Endothelial cell of umbilical vein (primary cell): ENCODE measurements at regions not wholly inside any gene's neighbourhood (a gene's known extent, or its start where the extent isn't known, plus 50 kb on each side); places are given as distances from the start of the nearest gene placed in this dataset.

Source experiments
- BruUV-seq: library from RNA; stranded (reverse); fragments of 400-500 nt; replicated peaks from 2 replicates; lab custom pipeline; 2021; lab: Mats Ljungman, UMichigan
- CTCF ChIA-PET: fragments of 300-600, 350-600 bp; sonication (Branson Sonifier 250); formaldehyde crosslinking; loops from one replicate; lab custom pipeline; 2021; ENCODE audit warnings: antibody characterized with exemption, inconsistent platforms; lab: Charles Lee
- POLR2A ChIA-PET: fragments of 300-600, 350-600 bp; sonication (Branson Sonifier 250); formaldehyde crosslinking; loops from one replicate; lab custom pipeline; 2021; ENCODE audit warnings: antibody characterized with exemption, inconsistent platforms; lab: Charles Lee
- DNase-seq: peaks from one replicate; pipeline ENCODE4 v3.0.0-alpha.2; 2011; ENCODE audit warnings: low read depth, low spot score
- FAIRE-seq: peaks from 2 replicates; lab custom pipeline; 2011; peaks lifted over from hg19 to GRCh38; lab: Jason Lieb, UNC
- H2AFZ ChIP-seq: 2 replicates; pipeline ENCODE4 v1.6.0; 2012; ENCODE audit warnings: low read depth, low read length, control low read depth, inconsistent platforms
- H3K27ac ChIP-seq: 2 replicates; pipeline ENCODE4 v1.5.1; 2011; ENCODE audit warnings: low read depth, mild to moderate bottlenecking, control low read depth, low read length, moderate library complexity; ENCODE audit not compliant: insufficient read depth
- H3K27me3 ChIP-seq, 2 experiments: 2 replicates each; pipeline versions ENCODE4 v1.6.0 to v1.6.1; 2011; ENCODE audit warnings: low read length in 2 of 2, mixed read lengths in 1 of 2; ENCODE audit not compliant: control insufficient read depth in 2 of 2, insufficient read depth in 2 of 2
- H3K36me3 ChIP-seq, 2 experiments: 2 replicates in 1 of 2; 3 replicates in 1 of 2; pipeline ENCODE4 v1.5.1; 2011; ENCODE audit warnings: low read length in 2 of 2, mild to moderate bottlenecking in 1 of 2, moderate library complexity in 1 of 2; ENCODE audit not compliant: control insufficient read depth in 2 of 2, insufficient read depth in 2 of 2; ENCODE audit errors: extremely low read depth in 1 of 2
- H3K4me1 ChIP-seq: 3 replicates; pipeline ENCODE4 v1.5.1; 2011; ENCODE audit warnings: mild to moderate bottlenecking, low read length; ENCODE audit not compliant: control insufficient read depth, insufficient read depth; ENCODE audit errors: extremely low read depth
- H3K4me2 ChIP-seq: 2 replicates; pipeline ENCODE4 v1.6.1; 2011; ENCODE audit warnings: low read length, control low read depth, mixed read lengths; ENCODE audit not compliant: insufficient read depth
- H3K4me3 ChIP-seq, 3 experiments: fragments of 200-600 bp in 1 of 3; sonication (generic), shearing (Covaris generic) in 1 of 3; replicated peaks in 1 of 3; 2 replicates each; pipeline ENCODE4 v1.5.1; 2011 to 2016; ENCODE audit warnings: control low read depth in 3 of 3, low read length in 3 of 3, mild to moderate bottlenecking in 2 of 3, inconsistent platforms in 1 of 3, low read depth in 1 of 3, moderate library complexity in 1 of 3; ENCODE audit not compliant: insufficient read depth in 1 of 3
- H3K79me2 ChIP-seq: 2 replicates; pipeline ENCODE4 v1.6.0; 2012; ENCODE audit warnings: low read length, inconsistent platforms; ENCODE audit not compliant: control insufficient read depth, insufficient read depth
- H3K9ac ChIP-seq: replicated peaks from 2 replicates; pipeline ENCODE3; 2011; ENCODE audit warnings: low read length, control low read depth; ENCODE audit not compliant: insufficient read depth; ENCODE audit errors: extremely low read depth
- H3K9me1 ChIP-seq: replicated peaks from 3 replicates; pipeline ENCODE4 v1.6.0; 2011; ENCODE audit warnings: mild to moderate bottlenecking, low read length; ENCODE audit not compliant: control insufficient read depth, insufficient read depth; ENCODE audit errors: extremely low read depth
- H3K9me3 ChIP-seq: replicated peaks from 2 replicates; pipeline ENCODE4 v1.5.1; 2012; ENCODE audit warnings: low read length, inconsistent platforms; ENCODE audit not compliant: control insufficient read depth, insufficient read depth
- H4K20me1 ChIP-seq: replicated peaks from 2 replicates; pipeline ENCODE3; 2011; ENCODE audit warnings: mild to moderate bottlenecking, low read length; ENCODE audit not compliant: control insufficient read depth, insufficient read depth; ENCODE audit errors: extremely low read depth
- CTCF ChIP-seq, 2 donors: IDR thresholded peaks; 1 replicate in 1 of 2; 2 replicates in 1 of 2; pipeline ENCODE4 v1.5.1; 2011; ENCODE audit warnings: low read length in 2 of 2, mild to moderate bottlenecking in 2 of 2, moderate library complexity in 2 of 2, control low read depth in 1 of 2, inconsistent platforms in 1 of 2, low read depth in 1 of 2; ENCODE audit not compliant: insufficient read depth in 1 of 2; ENCODE audit errors: extremely low read depth in 1 of 2
- EZH2 ChIP-seq: IDR thresholded peaks from 2 replicates; pipeline ENCODE4 v1.6.1; 2012; ENCODE audit warnings: borderline replicate concordance, low read depth, mild to moderate bottlenecking, moderate library complexity, low read length, inconsistent platforms; ENCODE audit not compliant: severe bottlenecking
- FOS ChIP-seq: IDR thresholded peaks from 2 replicates; pipeline ENCODE4 v1.6.1; 2011; ENCODE audit warnings: mild to moderate bottlenecking, low read length, moderate library complexity, borderline replicate concordance; ENCODE audit not compliant: insufficient read depth
- GATA2 ChIP-seq: IDR thresholded peaks from 2 replicates; pipeline ENCODE4 v1.7.0; 2011; ENCODE audit warnings: low read depth, mild to moderate bottlenecking, moderate library complexity, mixed read lengths, low read length; ENCODE audit not compliant: insufficient read length, insufficient read depth
- JUN ChIP-seq: IDR thresholded peaks from 2 replicates; pipeline ENCODE4 v1.6.1; 2011; ENCODE audit warnings: borderline replicate concordance, low read depth; ENCODE audit not compliant: insufficient read length, insufficient read depth
- MAX ChIP-seq: IDR thresholded peaks from 2 replicates; pipeline ENCODE4 v1.6.1; 2011; ENCODE audit not compliant: insufficient read depth, insufficient read length
- MYC ChIP-seq: IDR thresholded peaks from one replicate; pipeline ENCODE4 v1.6.1; 2011; ENCODE audit warnings: mild to moderate bottlenecking, low read depth, low read length
- POLR2A ChIP-seq: IDR thresholded peaks from 2 replicates; pipeline ENCODE4 v1.6.1; 2012; ENCODE audit warnings: low read depth, mild to moderate bottlenecking, control low read depth, low read length
- POLR2AphosphoS5 ChIP-seq: IDR thresholded peaks from 2 replicates; pipeline ENCODE4 v1.6.1; 2012; ENCODE audit warnings: low read depth, mild to moderate bottlenecking, control low read depth, low read length, moderate library complexity; ENCODE audit not compliant: insufficient read depth
- dilution Hi-C: fragments of 300-500 bp; cut with MboI; formaldehyde crosslinking; loops from one replicate; pipeline ENCODE4 v1.15.0; 2019; ENCODE audit warnings: low sequenced_read_pairs; ENCODE audit not compliant: extremely low pct_ligation_motif_present
- intact Hi-C: fragments of 100-400 bp; cut with micrococcal nuclease; formaldehyde crosslinking; loops from one replicate; pipeline ENCODE4 v1.10.0; 2022

GRCh38 chr6:938916-939315 lies 246.0 kb upstream of the EXOC2 start:
- no peaks in the 10 kb centered on the region for H3K4me1 ChIP-seq
- H3K79me2 ChIP-seq = no peaks in the 10 kb centered on the region
- H3K36me3 ChIP-seq = no peaks in the 10 kb centered on the region
- no peak overlapping the region for H2AFZ ChIP-seq
- ChIA-PET POLR2A (no interaction called here), CTCF (no interaction called here)
- no peaks in the 10 kb centered on the region for H3K9me3 ChIP-seq
- H4K20me1 ChIP-seq = no peaks in the 10 kb centered on the region
- DNase-seq = no peak
- FAIRE-seq = no peak
- no peaks in the 10 kb centered on the region for H3K9me1 ChIP-seq
- no peak overlapping the region for H3K4me2 ChIP-seq
- H3K4me3 ChIP-seq = no peak overlapping the region
- BruUV-seq = no TSS peak
- intact Hi-C loops = no loop called here
- no peak for TF ChIP-seq FOS
- no peak overlapping the region for H3K27ac ChIP-seq
- H3K9ac ChIP-seq = no peak overlapping the region
- dilution Hi-C loops = no loop called here
- no peaks in the 10 kb centered on the region for H3K27me3 ChIP-seq

- Histone ChIP-seq H3K9me3 (no peaks in the 10 kb centered on the region), H2AFZ (no peak overlapping the region), H3K36me3 (no peaks in the 10 kb centered on the region), H3K9ac (no peak overlapping the region), H3K27me3 (no peaks in the 10 kb centered on the region), H3K4me1 (no peaks in the 10 kb centered on the region), H3K4me3 (no peak overlapping the region), H4K20me1 (no peaks in the 10 kb centered on the region), H3K9me1 (no peaks in the 10 kb centered on the region), H3K4me2 (no peak overlapping the region), H3K79me2 (no peaks in the 10 kb centered on the region), H3K27ac (no peak overlapping the region)
- FAIRE-seq (no peak), DNase-seq (no peak)
- TF ChIP-seq FOS = no peak
- TF ChIP-seq CTCF (IDR thresholded peaks at IDR 0.05; ENCODE audit: extremely low read depth in 1 of 2, insufficient read depth in 1 of 2, low read depth in 1 of 2, low read length in 2 of 2) = no peak
- TF ChIP-seq POLR2A = no peak
- TF ChIP-seq MYC = no peak
- TF ChIP-seq MAX = no peak
- no peak for TF ChIP-seq GATA2
- TF ChIP-seq EZH2 = no peak
- TF ChIP-seq JUN = no peak
- no peak for TF ChIP-seq POLR2AphosphoS5
- dilution Hi-C loops = no loop called here
- intact Hi-C loops = no loop called here
- BruUV-seq = no TSS peak
- ChIA-PET CTCF (no interaction called here), POLR2A (no interaction called here)
Observed at GRCh38 chr6:938271-938905, 245.4 kb upstream of the EXOC2 start.
